ENCODE measurements at regions not wholly inside any gene's neighbourhood (a gene's known extent, or its start where the extent isn't known, plus 50 kb on each side); places are given as distances from the start of the nearest gene placed in this dataset.

DNA sequence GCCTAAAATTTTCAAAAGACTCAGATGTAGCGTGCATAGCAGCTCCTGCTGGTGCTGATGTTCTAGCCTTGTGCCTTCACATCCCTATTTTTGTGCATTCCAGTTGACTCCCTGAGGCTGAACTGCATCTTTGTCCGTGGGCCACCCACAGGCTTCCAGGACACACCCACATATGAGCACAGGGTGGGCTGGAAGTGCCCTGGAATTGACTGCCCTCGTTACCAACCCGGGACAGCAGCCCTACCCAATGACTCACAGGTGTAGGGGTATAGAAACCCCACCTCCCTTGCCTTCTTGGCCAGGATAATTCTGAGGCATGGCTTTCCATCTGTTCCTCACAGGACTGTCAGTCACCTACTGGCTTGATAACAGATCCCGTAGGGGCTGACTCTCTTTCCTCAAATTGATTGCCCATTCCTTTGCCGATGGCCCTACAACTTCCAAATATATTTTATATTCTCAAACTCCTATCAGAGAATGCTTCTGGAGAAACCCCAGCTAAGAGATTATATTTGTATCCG, 65.9 kb upstream of the CDH13 start:
- H3K27me3 ChIP-seq (ENCODE audit: control insufficient read depth in 2 of 2, insufficient read depth in 2 of 2, low read length in 2 of 2) = peaks cover 0 to 2% of the 10 kb centered on the region in 2 experiments

More for the DNA sequence above, 65.9 kb upstream of the CDH13 start:
- Histone ChIP-seq H3K9ac (replicated peaks; ENCODE audit: extremely low read depth, insufficient read depth, low read length) (no peak overlapping the region), H3K4me2 (ENCODE audit: insufficient read depth, low read length) (no peak overlapping the region), H3K9me1 (replicated peaks; ENCODE audit: control insufficient read depth, extremely low read depth, insufficient read depth, low read length) (no peaks in the 10 kb centered on the region), H3K79me2 (ENCODE audit: control insufficient read depth, insufficient read depth, low read length) (no peaks in the 10 kb centered on the region), H3K4me3 (replicated peaks in 1 of 3; ENCODE audit: insufficient read depth in 1 of 3, low read depth in 1 of 3, low read length in 3 of 3) (no peak overlapping the region), H4K20me1 (replicated peaks; ENCODE audit: control insufficient read depth, extremely low read depth, insufficient read depth, low read length) (no peaks in the 10 kb centered on the region), H3K36me3 (ENCODE audit: control insufficient read depth in 2 of 2, extremely low read depth in 1 of 2, insufficient read depth in 2 of 2, low read length in 2 of 2) (no peaks in the 10 kb centered on the region), H3K4me1 (ENCODE audit: control insufficient read depth, extremely low read depth, insufficient read depth, low read length) (no peaks in the 10 kb centered on the region), H2AFZ (ENCODE audit: low read depth, low read length) (no peak overlapping the region), H3K27ac (ENCODE audit: insufficient read depth, low read depth, low read length) (no peak overlapping the region), H3K9me3 (replicated peaks; ENCODE audit: control insufficient read depth, insufficient read depth, low read length) (no peaks in the 10 kb centered on the region)
- no peak for DNase-seq (ENCODE audit: low read depth, low spot score)
- TF ChIP-seq, protein P1, sequence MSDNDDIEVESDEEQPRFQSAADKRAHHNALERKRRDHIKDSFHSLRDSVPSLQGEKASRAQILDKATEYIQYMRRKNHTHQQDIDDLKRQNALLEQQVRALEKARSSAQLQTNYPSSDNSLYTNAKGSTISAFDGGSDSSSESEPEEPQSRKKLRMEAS (IDR thresholded peaks at IDR 0.05; ENCODE audit: insufficient read depth, insufficient read length) = no peak
- TF ChIP-seq MYC (IDR thresholded peaks at IDR 0.05; ENCODE audit: low read depth, low read length) (no peak), POLR2AphosphoS5 (IDR thresholded peaks at IDR 0.05; ENCODE audit: insufficient read depth, low read depth, low read length) (no peak), EZH2 (IDR thresholded peaks at IDR 0.05; ENCODE audit: borderline replicate concordance, low read depth, low read length, severe bottlenecking) (no peak), GATA2 (IDR thresholded peaks at IDR 0.05; ENCODE audit: insufficient read depth, insufficient read length, low read depth, low read length) (no peak), JUN (IDR thresholded peaks at IDR 0.05; ENCODE audit: borderline replicate concordance, insufficient read depth, insufficient read length, low read depth) (no peak), FOS (IDR thresholded peaks at IDR 0.05; ENCODE audit: borderline replicate concordance, insufficient read depth, low read length) (no peak), POLR2A (IDR thresholded peaks at IDR 0.05; ENCODE audit: low read depth, low read length) (no peak)
- TF ChIP-seq, protein P2, sequence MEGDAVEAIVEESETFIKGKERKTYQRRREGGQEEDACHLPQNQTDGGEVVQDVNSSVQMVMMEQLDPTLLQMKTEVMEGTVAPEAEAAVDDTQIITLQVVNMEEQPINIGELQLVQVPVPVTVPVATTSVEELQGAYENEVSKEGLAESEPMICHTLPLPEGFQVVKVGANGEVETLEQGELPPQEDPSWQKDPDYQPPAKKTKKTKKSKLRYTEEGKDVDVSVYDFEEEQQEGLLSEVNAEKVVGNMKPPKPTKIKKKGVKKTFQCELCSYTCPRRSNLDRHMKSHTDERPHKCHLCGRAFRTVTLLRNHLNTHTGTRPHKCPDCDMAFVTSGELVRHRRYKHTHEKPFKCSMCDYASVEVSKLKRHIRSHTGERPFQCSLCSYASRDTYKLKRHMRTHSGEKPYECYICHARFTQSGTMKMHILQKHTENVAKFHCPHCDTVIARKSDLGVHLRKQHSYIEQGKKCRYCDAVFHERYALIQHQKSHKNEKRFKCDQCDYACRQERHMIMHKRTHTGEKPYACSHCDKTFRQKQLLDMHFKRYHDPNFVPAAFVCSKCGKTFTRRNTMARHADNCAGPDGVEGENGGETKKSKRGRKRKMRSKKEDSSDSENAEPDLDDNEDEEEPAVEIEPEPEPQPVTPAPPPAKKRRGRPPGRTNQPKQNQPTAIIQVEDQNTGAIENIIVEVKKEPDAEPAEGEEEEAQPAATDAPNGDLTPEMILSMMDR (IDR thresholded peaks at IDR 0.05; ENCODE audit: extremely low read depth in 1 of 2, insufficient read depth in 1 of 2, low read depth in 1 of 2, low read length in 2 of 2) = no peak
- FAIRE-seq = no peak
- ChIA-PET CTCF (no interaction called here), POLR2A (no interaction called here)
- no TSS peak for BruUV-seq (replicated peaks)
- dilution Hi-C loops (cut with MboI; ENCODE audit: extremely low pct_ligation_motif_present, low sequenced_read_pairs) (no loop called here), intact Hi-C loops (cut with micrococcal nuclease) (no loop called here)

Measured in endothelial cell of umbilical vein (primary cell).